Ishikawa (cell line): ENCODE measurements at regions not wholly inside any gene's neighbourhood (a gene's known extent, or its start where the extent isn't known, plus 50 kb on each side); places are given as distances from the start of the nearest gene placed in this dataset.

Experiments used
- CEBPB ChIP-seq: IDR thresholded peaks from 2 replicates; pipeline ENCODE4 v1.6.1; 2012
- CREB1 ChIP-seq: IDR thresholded peaks from 2 replicates; pipeline ENCODE4 v1.6.1; 2012; ENCODE audit warnings: low read depth
- EGR1 ChIP-seq: IDR thresholded peaks from 2 replicates; pipeline ENCODE4 v1.6.1; 2012
- EP300 ChIP-seq: IDR thresholded peaks from 2 replicates; pipeline ENCODE4 v1.6.1; 2012; ENCODE audit warnings: borderline replicate concordance
- MAX ChIP-seq: IDR thresholded peaks from 2 replicates; pipeline ENCODE4 v1.6.1; 2012
- RAD21 ChIP-seq: IDR thresholded peaks from 2 replicates; pipeline ENCODE4 v1.6.1; 2012; ENCODE audit warnings: low read depth
- TAF1 ChIP-seq: IDR thresholded peaks from 2 replicates; pipeline ENCODE4 v1.6.1; 2012; ENCODE audit warnings: low read depth, mild to moderate bottlenecking
- TEAD4 ChIP-seq: IDR thresholded peaks from 2 replicates; pipeline ENCODE4 v1.6.1; 2012
- YY1 ChIP-seq: IDR thresholded peaks from 2 replicates; pipeline ENCODE4 v1.6.1; 2012; ENCODE audit warnings: low read depth
- TF ChIP-seq, protein P1 (sequence below): IDR thresholded peaks from 2 replicates; pipeline ENCODE4 v1.6.1; 2012; ENCODE audit warnings: low read depth, mild to moderate bottlenecking

- no peak for TF ChIP-seq RAD21
- no peak for TF ChIP-seq EP300
- TF ChIP-seq TAF1, result no peak
- no peak for TF ChIP-seq TEAD4
- TF ChIP-seq CEBPB, result no peak
- TF ChIP-seq, protein P1, sequence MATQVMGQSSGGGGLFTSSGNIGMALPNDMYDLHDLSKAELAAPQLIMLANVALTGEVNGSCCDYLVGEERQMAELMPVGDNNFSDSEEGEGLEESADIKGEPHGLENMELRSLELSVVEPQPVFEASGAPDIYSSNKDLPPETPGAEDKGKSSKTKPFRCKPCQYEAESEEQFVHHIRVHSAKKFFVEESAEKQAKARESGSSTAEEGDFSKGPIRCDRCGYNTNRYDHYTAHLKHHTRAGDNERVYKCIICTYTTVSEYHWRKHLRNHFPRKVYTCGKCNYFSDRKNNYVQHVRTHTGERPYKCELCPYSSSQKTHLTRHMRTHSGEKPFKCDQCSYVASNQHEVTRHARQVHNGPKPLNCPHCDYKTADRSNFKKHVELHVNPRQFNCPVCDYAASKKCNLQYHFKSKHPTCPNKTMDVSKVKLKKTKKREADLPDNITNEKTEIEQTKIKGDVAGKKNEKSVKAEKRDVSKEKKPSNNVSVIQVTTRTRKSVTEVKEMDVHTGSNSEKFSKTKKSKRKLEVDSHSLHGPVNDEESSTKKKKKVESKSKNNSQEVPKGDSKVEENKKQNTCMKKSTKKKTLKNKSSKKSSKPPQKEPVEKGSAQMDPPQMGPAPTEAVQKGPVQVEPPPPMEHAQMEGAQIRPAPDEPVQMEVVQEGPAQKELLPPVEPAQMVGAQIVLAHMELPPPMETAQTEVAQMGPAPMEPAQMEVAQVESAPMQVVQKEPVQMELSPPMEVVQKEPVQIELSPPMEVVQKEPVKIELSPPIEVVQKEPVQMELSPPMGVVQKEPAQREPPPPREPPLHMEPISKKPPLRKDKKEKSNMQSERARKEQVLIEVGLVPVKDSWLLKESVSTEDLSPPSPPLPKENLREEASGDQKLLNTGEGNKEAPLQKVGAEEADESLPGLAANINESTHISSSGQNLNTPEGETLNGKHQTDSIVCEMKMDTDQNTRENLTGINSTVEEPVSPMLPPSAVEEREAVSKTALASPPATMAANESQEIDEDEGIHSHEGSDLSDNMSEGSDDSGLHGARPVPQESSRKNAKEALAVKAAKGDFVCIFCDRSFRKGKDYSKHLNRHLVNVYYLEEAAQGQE, result no peak
- no peak for TF ChIP-seq YY1
- no peak for TF ChIP-seq EGR1
- no peak for TF ChIP-seq CREB1
- no peak for TF ChIP-seq MAX
Measured at GRCh38 chr5:36529142-36529541, 77.3 kb upstream of the SLC1A3 start.
